ENCODE measurements at regions not wholly inside any gene's neighbourhood (a gene's known extent, or its start where the extent isn't known, plus 50 kb on each side); places are given as distances from the start of the nearest gene placed in this dataset.
"Not testable (repeated sequence)": the region's sequence is repeated elsewhere in the genome, so short reads cannot be mapped to it uniquely, and the experiment has no call there.

- H2AFZ ChIP-seq (ENCODE audit: low read depth, low read length) = no peak overlapping the region
- H3K9me3 ChIP-seq (ENCODE audit: low read length) = no peaks in the 10 kb centered on the region
- H3K36me3 ChIP-seq (ENCODE audit: insufficient read depth, low read length) = no peaks in the 10 kb centered on the region
- H3K27me3 ChIP-seq (ENCODE audit: insufficient read depth, low read length) = no peaks in the 10 kb centered on the region
- no peaks in the 10 kb centered on the region for H3K4me1 ChIP-seq (ENCODE audit: insufficient read depth, low read length)
- H3K4me3 ChIP-seq (ENCODE audit: low read length) = no peak overlapping the region
These were observed 154.5 kb downstream of the QRSL1 start for GRCh38 chr6:106783640-106784566.

- Histone ChIP-seq H3K4me3 (ENCODE audit: low read length) (no peak overlapping the region), H3K4me1 (ENCODE audit: insufficient read depth, low read length) (no peaks in the 10 kb centered on the region), H2AFZ (ENCODE audit: low read depth, low read length) (no peak overlapping the region), H3K27me3 (ENCODE audit: insufficient read depth, low read length) (no peaks in the 10 kb centered on the region), H3K9me3 (ENCODE audit: low read length) (no peaks in the 10 kb centered on the region), H3K36me3 (ENCODE audit: insufficient read depth, low read length) (no peaks in the 10 kb centered on the region)
These were observed 153.3 kb downstream of the QRSL1 start for GRCh38 chr6:106782536-106783285.

GRCh38 chr6:106779552-106779951, 150.2 kb downstream of the QRSL1 start:
- not testable (repeated sequence) for H3K27me3 ChIP-seq (ENCODE audit: insufficient read depth, low read length); H3K4me3 ChIP-seq (ENCODE audit: low read length); H2AFZ ChIP-seq (ENCODE audit: low read depth, low read length); H3K4me1 ChIP-seq (ENCODE audit: insufficient read depth, low read length); H3K36me3 ChIP-seq (ENCODE audit: insufficient read depth, low read length); H3K9me3 ChIP-seq (ENCODE audit: low read length)

- Histone ChIP-seq H3K4me1 (ENCODE audit: insufficient read depth, low read length) (no peaks in the 10 kb centered on the region), H3K9me3 (ENCODE audit: low read length) (no peaks in the 10 kb centered on the region), H3K36me3 (ENCODE audit: insufficient read depth, low read length) (no peaks in the 10 kb centered on the region), H3K27me3 (ENCODE audit: insufficient read depth, low read length) (no peaks in the 10 kb centered on the region), H2AFZ (ENCODE audit: low read depth, low read length) (no peak overlapping the region), H3K4me3 (ENCODE audit: low read length) (no peak overlapping the region)
These were observed 149.6 kb downstream of the QRSL1 start for GRCh38 chr6:106778943-106779342.

- no peaks in the 10 kb centered on the region for H3K4me1 ChIP-seq (ENCODE audit: insufficient read depth, low read length)
- H3K9me3 ChIP-seq (ENCODE audit: low read length) = no peaks in the 10 kb centered on the region
- no peak overlapping the region for H3K4me3 ChIP-seq (ENCODE audit: low read length)
- no peaks in the 10 kb centered on the region for H3K36me3 ChIP-seq (ENCODE audit: insufficient read depth, low read length)
- no peaks in the 10 kb centered on the region for H3K27me3 ChIP-seq (ENCODE audit: insufficient read depth, low read length)
- no peak overlapping the region for H2AFZ ChIP-seq (ENCODE audit: low read depth, low read length)
These were observed 144.7 kb downstream of the QRSL1 start for GRCh38 chr6:106773996-106774629.

- H3K4me1 ChIP-seq (ENCODE audit: insufficient read depth, low read length) = no peaks in the 10 kb centered on the region
- H3K4me3 ChIP-seq (ENCODE audit: low read length) = no peak overlapping the region
- H2AFZ ChIP-seq (ENCODE audit: low read depth, low read length) = no peak overlapping the region
- no peaks in the 10 kb centered on the region for H3K27me3 ChIP-seq (ENCODE audit: insufficient read depth, low read length)
- H3K9me3 ChIP-seq (ENCODE audit: low read length) = no peaks in the 10 kb centered on the region
- H3K36me3 ChIP-seq (ENCODE audit: insufficient read depth, low read length) = no peaks in the 10 kb centered on the region
These were observed 144.1 kb downstream of the QRSL1 start for GRCh38 chr6:106773522-106773921.

GRCh38 chr6:106772270-106773142, 143.1 kb downstream of the QRSL1 start:
- no peaks in the 10 kb centered on the region for H3K9me3 ChIP-seq (ENCODE audit: low read length)
- H2AFZ ChIP-seq (ENCODE audit: low read depth, low read length) = no peak overlapping the region
- H3K4me3 ChIP-seq (ENCODE audit: low read length) = no peak overlapping the region
- no peaks in the 10 kb centered on the region for H3K36me3 ChIP-seq (ENCODE audit: insufficient read depth, low read length)
- no peaks in the 10 kb centered on the region for H3K4me1 ChIP-seq (ENCODE audit: insufficient read depth, low read length)
- no peaks in the 10 kb centered on the region for H3K27me3 ChIP-seq (ENCODE audit: insufficient read depth, low read length)

GRCh38 chr6:106771822-106772221, 142.4 kb downstream of the QRSL1 start:
- Histone ChIP-seq H3K4me3 (ENCODE audit: low read length) (no peak overlapping the region), H3K4me1 (ENCODE audit: insufficient read depth, low read length) (no peaks in the 10 kb centered on the region), H3K9me3 (ENCODE audit: low read length) (no peaks in the 10 kb centered on the region), H2AFZ (ENCODE audit: low read depth, low read length) (no peak overlapping the region), H3K27me3 (ENCODE audit: insufficient read depth, low read length) (no peaks in the 10 kb centered on the region), H3K36me3 (ENCODE audit: insufficient read depth, low read length) (no peaks in the 10 kb centered on the region)

GRCh38 chr6:106770663-106771062, 141.3 kb downstream of the QRSL1 start:
- Histone ChIP-seq H3K4me1 (ENCODE audit: insufficient read depth, low read length) (no peaks in the 10 kb centered on the region), H3K27me3 (ENCODE audit: insufficient read depth, low read length) (no peaks in the 10 kb centered on the region), H3K36me3 (ENCODE audit: insufficient read depth, low read length) (no peaks in the 10 kb centered on the region), H3K4me3 (ENCODE audit: low read length) (no peak overlapping the region), H3K9me3 (ENCODE audit: low read length) (no peaks in the 10 kb centered on the region), H2AFZ (ENCODE audit: low read depth, low read length) (no peak overlapping the region)

- Histone ChIP-seq H3K4me3 (ENCODE audit: low read length) (no peak overlapping the region), H3K4me1 (ENCODE audit: insufficient read depth, low read length) (no peaks in the 10 kb centered on the region), H3K9me3 (ENCODE audit: low read length) (no peaks in the 10 kb centered on the region), H3K36me3 (ENCODE audit: insufficient read depth, low read length) (no peaks in the 10 kb centered on the region), H3K27me3 (ENCODE audit: insufficient read depth, low read length) (no peaks in the 10 kb centered on the region), H2AFZ (ENCODE audit: low read depth, low read length) (no peak overlapping the region)
These were observed 140.7 kb downstream of the QRSL1 start for GRCh38 chr6:106770081-106770480.

- H3K4me1 ChIP-seq (ENCODE audit: insufficient read depth, low read length) = no peaks in the 10 kb centered on the region
- H3K4me3 ChIP-seq (ENCODE audit: low read length) = no peak overlapping the region
- H3K9me3 ChIP-seq (ENCODE audit: low read length) = no peaks in the 10 kb centered on the region
- no peaks in the 10 kb centered on the region for H3K27me3 ChIP-seq (ENCODE audit: insufficient read depth, low read length)
- H2AFZ ChIP-seq (ENCODE audit: low read depth, low read length) = no peak overlapping the region
- no peaks in the 10 kb centered on the region for H3K36me3 ChIP-seq (ENCODE audit: insufficient read depth, low read length)
These were observed 137.9 kb downstream of the QRSL1 start for GRCh38 chr6:106767271-106767670.

- H3K27me3 ChIP-seq (ENCODE audit: insufficient read depth, low read length) = no peaks in the 10 kb centered on the region
- H3K4me3 ChIP-seq (ENCODE audit: low read length) = no peak overlapping the region
- no peaks in the 10 kb centered on the region for H3K36me3 ChIP-seq (ENCODE audit: insufficient read depth, low read length)
These were observed 136.8 kb downstream of the QRSL1 start for GRCh38 chr6:106766201-106766600.

More at GRCh38 chr6:106766201-106766600, 136.8 kb downstream of the QRSL1 start:
- H3K4me1 ChIP-seq (ENCODE audit: insufficient read depth, low read length) = no peaks in the 10 kb centered on the region
- H2AFZ ChIP-seq (ENCODE audit: low read depth, low read length) = no peak overlapping the region
- no peaks in the 10 kb centered on the region for H3K9me3 ChIP-seq (ENCODE audit: low read length)
